HG03095 (cell line): ENCODE measurements at regions not wholly inside any gene's neighbourhood (a gene's known extent, or its start where the extent isn't known, plus 50 kb on each side); places are given as distances from the start of the nearest gene placed in this dataset.
"Not testable (repeated sequence)": the region's sequence is repeated elsewhere in the genome, so short reads cannot be mapped to it uniquely, and the experiment has no call there.

ENCODE experiments used
- ATAC-seq: cut with Tn5 transposase; IDR thresholded peaks from one replicate; pipeline ENCODE4 v1.9.1; 2021; ENCODE audit warnings: moderate library complexity; ENCODE audit not compliant: unreplicated experiment

GRCh38 chr13:61144301-61144700 is 271.3 kb downstream of the PCDH20 start:
- no peak for ATAC-seq

- ATAC-seq, result no peak
Measured at GRCh38 chr13:61142506-61142905, 273.1 kb downstream of the PCDH20 start.

GRCh38 chr13:61138857-61139256 is 276.8 kb downstream of the PCDH20 start:
- ATAC-seq, result no peak

- ATAC-seq, result no peak
Measured at GRCh38 chr13:61136515-61136914, 279.1 kb downstream of the PCDH20 start.

- no peak for ATAC-seq
Measured at GRCh38 chr13:61136093-61136492, 279.6 kb downstream of the PCDH20 start.

DNA sequence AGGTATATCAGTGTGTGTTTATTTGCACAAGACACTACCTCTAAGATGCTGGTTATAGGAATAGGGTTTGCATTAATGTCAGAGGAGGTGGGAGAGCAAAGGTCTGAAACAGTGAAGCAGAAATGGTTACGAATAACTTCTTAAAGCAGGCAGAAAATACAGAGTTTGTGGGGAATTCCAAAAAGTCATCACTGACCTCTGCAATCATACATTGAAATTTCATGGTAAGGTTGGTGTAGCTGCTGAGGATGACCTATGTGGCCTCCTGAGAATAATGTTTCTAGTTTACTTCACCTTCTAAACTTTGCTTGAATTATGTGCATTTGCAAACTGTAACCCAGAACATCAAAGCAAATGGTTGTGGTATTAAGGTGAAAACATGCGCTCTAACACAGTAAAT is 280.1 kb downstream of the PCDH20 start:
- no peak for ATAC-seq

DNA sequence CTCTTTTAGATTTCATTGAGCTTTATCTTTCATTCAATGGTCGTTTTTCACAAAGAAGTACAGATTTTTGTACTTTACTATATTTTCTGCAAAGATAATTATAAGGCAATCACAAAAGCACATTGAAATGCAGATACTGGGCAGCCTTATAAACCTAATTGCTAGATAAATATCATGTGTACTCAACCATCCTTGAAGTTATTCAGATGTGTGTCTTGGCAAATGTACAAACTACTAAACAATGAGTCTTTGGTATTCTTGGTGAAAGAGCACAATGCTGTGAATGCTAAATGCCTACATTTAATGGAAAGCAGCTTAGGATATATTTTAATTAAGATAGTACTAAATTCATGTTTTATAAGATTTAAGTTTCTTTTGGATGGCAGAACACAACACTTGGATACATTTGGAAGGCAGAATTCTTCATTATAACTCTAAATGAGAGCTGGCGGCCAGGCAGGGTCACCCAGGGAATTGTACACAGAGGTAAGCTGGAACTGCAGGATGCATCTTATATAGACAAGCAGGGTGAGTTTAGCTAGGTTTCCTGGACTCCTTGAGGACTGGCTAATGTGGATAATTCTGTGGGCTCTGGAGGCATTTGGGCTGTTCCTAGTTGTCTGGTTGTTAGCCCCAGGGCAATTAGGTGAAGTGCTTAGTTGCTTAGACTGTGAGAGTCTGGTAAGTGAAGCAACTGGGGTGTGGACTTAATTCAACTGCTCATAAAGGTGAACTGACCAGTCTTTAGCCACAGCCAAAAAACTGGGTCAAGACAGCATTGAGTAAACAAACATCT is 286.6 kb downstream of the PCDH20 start:
- ATAC-seq, result no peak

- no peak for ATAC-seq
Measured at GRCh38 chr13:61123538-61124289, 291.9 kb downstream of the PCDH20 start.

- ATAC-seq, result no peak
Measured at GRCh38 chr13:61113140-61113658, 302.4 kb downstream of the PCDH20 start.

DNA sequence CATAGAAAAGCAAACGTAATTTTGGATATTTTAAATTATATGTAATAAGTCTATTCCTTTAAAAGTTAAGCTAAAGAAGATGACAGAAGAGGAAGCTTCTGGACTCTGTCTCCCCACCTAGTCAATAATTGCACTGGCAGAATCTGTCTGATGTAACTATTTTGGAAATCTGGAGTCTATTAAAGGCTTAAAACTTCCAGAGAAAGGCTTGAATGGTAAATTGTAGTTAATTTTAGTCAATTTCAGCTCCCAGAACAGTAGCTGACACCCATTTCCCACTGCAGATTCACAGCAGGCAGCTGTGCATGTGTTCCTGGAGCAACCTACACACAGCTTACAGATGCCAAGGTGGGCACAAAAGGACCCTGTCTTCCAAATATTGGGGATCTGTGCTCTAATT is 304.1 kb downstream of the PCDH20 start:
- ATAC-seq, result no peak

DNA sequence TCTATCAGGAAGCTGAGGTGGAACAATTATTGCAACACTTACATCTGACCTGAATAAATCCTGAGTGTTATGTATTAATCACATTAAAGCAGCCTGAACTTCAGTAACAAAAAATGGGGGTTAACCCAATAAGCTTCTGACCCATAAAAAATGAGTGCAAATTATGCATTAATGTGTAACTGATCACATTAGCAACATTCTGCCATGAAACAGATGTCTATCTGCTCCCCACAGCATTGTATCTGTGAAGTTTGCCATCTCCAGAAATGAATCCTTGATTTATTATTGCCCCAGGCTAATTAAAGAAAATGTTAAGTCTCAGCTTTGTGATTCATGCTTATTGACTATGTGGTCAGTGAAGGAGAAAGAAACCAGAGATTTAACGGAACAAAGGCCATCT is 304.9 kb downstream of the PCDH20 start:
- ATAC-seq, result no peak

DNA sequence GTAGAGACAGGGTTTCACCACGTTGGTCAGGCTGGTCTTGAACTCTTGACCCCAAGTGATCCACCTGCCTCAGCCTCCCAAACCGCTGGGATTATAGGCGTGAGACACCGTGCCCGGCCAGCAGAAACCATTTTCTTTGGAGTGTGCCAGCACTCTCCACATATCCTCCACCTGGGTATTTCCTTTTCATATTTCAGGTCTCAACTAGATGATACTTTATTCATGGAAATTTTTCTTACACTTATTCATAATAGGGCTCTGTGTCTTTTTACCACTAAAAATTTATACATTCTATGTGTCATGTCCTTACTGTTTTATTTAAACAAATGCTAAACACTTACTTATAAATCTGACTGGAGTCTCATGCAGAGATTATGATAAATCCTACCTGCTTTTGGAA is 305.9 kb downstream of the PCDH20 start:
- ATAC-seq, result no peak

GRCh38 chr13:61107989-61108388 is 307.7 kb downstream of the PCDH20 start:
- no peak for ATAC-seq

DNA sequence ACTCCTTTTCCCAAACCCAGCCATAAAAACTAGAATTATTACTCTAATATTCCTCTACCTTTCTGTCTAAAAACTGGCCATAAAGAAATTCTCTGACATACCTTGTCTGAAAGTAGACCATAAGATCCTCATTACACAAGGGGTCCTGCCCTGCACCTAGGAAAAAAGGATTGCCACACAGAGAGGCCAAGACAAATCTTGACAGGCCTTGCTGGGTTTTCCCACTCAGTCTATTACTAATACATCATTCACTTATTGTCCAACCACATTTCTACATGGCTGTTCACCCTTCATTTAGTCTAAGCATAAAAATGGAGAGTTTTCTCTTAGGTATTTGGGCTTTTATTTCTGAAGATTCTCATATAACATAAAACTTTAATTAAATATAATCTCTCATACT is 319.8 kb downstream of the PCDH20 start:
- ATAC-seq, result no peak

DNA sequence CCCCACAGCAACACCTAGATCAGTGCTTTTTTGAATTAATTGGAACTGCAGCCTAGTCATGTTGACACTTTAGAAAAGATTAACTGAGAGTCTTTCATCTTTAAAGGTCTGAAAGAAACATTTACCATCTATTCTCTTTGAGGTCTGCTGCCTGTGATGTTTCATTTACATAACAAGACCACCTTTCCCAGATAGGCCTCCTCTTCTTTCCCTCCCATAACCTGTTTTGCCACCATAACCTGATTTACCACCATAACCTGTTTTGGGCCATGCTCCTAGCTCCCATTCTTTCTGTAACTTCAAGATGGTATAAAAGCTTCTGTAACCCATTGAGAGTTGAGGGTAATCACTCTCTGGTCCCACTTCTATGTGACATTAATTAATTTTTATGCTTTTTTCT is 320.8 kb downstream of the PCDH20 start:
- no peak for ATAC-seq

DNA sequence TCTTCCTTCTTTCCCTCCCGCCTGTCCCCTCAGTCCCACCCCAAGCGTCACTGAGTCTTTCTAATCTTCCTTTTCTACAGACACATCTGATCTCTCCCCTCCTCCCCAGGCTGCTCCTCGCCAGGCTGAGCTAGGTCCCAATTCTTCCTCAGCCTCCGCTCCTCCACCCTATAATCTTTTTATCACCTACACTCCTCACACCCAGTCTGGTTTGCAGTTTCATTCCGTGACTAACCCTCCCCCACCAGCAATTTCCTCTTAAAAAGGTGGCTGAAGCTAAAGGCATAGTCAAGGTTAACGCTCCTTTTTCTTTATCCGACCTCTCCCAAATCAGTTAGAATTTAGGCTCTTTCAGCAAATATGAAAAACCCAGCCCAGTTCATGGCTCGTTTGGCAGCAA is 325.8 kb downstream of the PCDH20 start:
- ATAC-seq, result not testable (repeated sequence)

GRCh38 chr13:61086087-61086486 is 329.6 kb downstream of the PCDH20 start:
- ATAC-seq, result no peak

- no peak for ATAC-seq
Measured at GRCh38 chr13:61084988-61085387, 330.7 kb downstream of the PCDH20 start.

GRCh38 chr13:61078976-61079770 is 336.5 kb downstream of the PCDH20 start:
- ATAC-seq, result no peak

DNA sequence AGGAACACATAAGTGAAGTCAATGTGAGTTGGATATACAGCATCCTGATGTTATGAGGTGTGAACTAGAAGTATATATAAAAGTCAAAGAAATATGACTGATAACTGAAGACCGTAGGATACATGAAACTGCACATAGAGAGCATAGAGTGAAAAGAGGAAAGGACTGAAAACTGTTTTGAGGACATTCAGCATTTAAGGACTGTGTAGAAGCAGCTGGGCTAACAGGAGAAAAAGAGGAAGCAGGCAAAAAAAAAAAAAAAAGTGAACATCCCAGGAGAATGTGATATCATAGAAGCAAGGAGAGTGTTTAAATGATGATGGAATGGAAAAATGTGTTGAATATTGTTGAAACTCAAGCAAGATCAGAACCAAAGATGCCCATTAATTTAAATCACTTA is 363.5 kb downstream of the PCDH20 start:
- ATAC-seq, result no peak

DNA sequence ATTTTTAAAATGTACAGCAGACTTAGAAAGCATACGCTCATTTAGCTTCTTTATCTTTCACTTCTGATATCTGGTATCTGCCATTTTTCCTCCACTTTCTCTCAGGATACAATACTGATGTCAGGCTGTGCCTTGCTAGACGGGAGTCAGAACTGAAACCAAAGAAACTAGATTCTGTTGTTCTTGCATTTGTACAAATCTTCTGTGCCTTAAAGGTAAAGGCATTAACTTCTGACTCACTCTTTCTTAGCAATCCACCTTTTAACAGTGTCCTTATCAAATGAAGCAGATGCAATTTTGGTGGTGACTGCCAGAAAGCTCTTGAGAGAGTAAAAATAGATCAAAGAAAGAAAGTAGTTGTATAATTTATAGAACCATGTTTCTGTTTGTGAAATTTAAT is 370.4 kb downstream of the PCDH20 start:
- no peak for ATAC-seq
